Erythroblast (primary cell): ENCODE measurements at regions not wholly inside any gene's neighbourhood (a gene's known extent, or its start where the extent isn't known, plus 50 kb on each side); places are given as distances from the start of the nearest gene placed in this dataset.

ENCODE experiments used
- GATA1 ChIP-seq: IDR thresholded peaks from 2 replicates; pipeline ENCODE4 v1.6.1; 2011; ENCODE audit warnings: low read depth, mild to moderate bottlenecking, control low read depth, low read length, moderate library complexity
- POLR2A ChIP-seq: IDR thresholded peaks from 2 replicates; pipeline ENCODE4 v1.6.1; 2011; ENCODE audit warnings: mild to moderate bottlenecking, low read length

- TF ChIP-seq POLR2A = no peak
- no peak for TF ChIP-seq GATA1
These were observed 383.6 kb downstream of the GLRX3 start for GRCh38 chr10:130519791-130520190.
